Stimulated activated CD4-positive, alpha-beta T cell treated with anti-CD3 and anti-CD28 coated beads, Interleukin-2, amount 100 ng/mL, for 48 hours (primary cell): ENCODE measurements at regions not wholly inside any gene's neighbourhood (a gene's known extent, or its start where the extent isn't known, plus 50 kb on each side); places are given as distances from the start of the nearest gene placed in this dataset.
"Not testable (repeated sequence)": the region's sequence is repeated elsewhere in the genome, so short reads cannot be mapped to it uniquely, and the experiment has no call there.

Experiments
- DNase-seq, 2 donors: peaks; one replicate each; pipeline ENCODE4 v3.0.0-alpha.2; 2020

- no peak for DNase-seq
Observed at GRCh38 chr13:34176633-34177032, 358.7 kb downstream of the RFC3 start.

DNA sequence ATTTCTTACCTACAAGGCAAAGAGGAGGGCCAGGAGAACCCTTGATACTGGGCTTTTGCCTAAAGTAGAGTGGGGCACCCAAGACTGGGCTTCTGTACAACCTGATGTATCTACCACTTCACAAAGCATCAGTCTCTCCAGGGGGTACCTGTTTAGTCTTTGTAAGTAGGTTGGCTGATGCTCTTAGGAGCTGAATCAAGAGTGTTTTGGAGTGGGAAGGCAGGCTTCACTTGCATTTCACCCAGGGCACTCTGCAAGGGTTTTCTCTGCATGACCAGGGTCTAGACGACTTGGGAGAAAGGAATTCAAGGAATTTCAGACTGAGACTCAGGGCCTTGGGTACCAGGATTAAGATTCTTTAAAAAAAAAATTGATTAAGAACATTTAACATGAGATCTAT is 361.5 kb downstream of the RFC3 start:
- no peak for DNase-seq

DNA sequence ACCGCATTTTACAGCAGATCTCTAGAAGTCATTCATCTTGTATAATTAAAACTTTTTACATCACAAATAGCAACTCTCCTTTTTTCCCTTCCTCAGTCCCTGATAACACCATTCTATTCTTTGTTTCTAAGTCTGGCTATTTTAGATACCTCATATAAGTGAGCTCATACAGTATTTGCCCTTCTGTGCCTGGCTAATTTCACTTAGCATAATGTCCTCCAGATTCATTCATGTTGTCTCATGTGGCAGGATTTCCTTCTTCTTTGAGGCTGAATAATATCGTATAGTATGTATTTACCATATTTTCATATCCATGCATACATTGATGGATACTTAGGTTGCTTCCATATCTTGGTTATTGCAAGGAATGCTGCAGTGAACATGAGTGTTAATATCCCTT is 362.0 kb downstream of the RFC3 start:
- DNase-seq, result no peak

DNA sequence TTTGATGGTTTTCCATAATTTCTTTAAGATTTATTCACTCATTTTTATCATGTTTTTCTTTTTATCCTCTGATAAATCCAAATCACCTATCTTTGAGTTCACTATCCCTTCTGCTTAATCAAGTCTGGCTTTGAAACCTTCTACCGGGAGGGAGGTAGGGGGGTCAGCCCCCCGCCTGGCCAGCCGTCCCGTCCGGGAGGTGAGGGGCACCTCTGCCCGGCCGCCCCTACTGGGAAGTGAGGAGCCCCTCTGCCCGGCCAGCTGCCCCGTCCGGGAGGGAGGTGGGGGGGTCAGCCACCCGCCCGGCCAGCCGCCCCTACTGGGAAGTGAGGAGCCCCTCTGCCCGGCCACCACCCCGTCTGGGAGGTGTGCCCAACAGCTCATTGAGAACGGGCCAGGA is 363.3 kb downstream of the RFC3 start:
- DNase-seq, result not testable (repeated sequence)

GRCh38 chr13:34189946-34190345 is 372.0 kb downstream of the RFC3 start:
- no peak for DNase-seq

GRCh38 chr13:34201050-34201913 is 383.3 kb downstream of the RFC3 start:
- DNase-seq, result no peak

- DNase-seq, result no peak
Observed at GRCh38 chr13:34207334-34207733, 389.4 kb downstream of the RFC3 start.

DNA sequence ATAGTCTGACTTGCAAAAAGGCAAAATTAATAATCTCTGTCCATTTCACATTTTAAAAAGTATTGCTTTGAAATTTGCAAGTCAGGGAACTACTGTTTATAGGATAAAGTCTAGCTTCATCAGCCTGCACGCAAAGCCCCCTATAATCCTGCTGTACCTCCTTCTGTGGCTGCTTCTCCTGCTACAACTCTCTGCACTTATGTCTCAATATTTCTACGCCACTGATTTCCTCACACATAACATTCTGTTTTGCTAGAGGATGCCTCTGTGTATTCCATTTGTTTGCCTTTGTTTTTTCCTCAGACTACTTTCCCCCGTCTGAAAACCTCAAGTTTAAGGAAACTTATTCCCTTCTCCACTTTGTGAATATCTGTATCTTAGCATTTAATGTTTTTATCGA is 389.9 kb downstream of the RFC3 start:
- DNase-seq, result no peak

GRCh38 chr13:34208336-34208735 is 390.4 kb downstream of the RFC3 start:
- DNase-seq, result no peak

DNA sequence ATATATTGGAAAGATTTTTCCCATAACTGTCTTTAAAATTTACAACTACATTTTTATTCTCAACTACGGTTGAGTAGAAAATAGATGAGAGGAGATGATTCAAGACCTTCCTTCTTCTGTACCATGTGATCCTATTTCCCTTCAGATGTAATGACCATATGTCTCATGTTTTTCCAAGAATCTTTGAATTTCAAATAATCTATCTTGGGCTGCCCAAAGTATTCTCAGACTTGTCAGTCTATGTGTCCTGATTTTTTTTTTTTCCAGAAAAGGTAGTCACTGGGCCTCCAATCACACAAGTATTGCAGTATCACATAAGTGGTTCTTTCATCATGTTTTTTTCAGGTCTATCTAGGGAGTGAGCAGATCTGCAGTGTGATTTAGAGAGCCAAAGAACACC is 392.4 kb downstream of the RFC3 start:
- DNase-seq, result no peak

DNA sequence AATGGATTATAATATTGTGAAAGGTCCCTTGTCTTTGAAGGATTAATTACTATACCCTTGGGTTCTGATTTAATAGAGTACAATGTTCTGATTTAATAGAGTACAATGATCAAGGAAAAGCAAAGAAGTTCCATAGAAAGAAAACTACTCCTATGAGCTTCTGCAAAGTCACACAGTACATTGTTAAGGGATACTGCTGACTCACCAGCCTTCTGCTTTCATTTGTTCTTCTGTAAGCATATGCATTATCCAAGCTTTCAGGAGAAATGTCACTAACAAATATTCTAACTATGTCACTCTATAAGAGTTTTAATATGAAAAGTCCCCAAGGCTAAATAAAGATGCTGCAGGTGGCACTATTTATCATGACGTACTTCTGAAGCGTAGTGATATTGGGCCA is 396.7 kb downstream of the RFC3 start:
- DNase-seq, result no peak

- DNase-seq, result no peak
Observed at GRCh38 chr13:34216256-34216655, 398.3 kb downstream of the RFC3 start.

DNA sequence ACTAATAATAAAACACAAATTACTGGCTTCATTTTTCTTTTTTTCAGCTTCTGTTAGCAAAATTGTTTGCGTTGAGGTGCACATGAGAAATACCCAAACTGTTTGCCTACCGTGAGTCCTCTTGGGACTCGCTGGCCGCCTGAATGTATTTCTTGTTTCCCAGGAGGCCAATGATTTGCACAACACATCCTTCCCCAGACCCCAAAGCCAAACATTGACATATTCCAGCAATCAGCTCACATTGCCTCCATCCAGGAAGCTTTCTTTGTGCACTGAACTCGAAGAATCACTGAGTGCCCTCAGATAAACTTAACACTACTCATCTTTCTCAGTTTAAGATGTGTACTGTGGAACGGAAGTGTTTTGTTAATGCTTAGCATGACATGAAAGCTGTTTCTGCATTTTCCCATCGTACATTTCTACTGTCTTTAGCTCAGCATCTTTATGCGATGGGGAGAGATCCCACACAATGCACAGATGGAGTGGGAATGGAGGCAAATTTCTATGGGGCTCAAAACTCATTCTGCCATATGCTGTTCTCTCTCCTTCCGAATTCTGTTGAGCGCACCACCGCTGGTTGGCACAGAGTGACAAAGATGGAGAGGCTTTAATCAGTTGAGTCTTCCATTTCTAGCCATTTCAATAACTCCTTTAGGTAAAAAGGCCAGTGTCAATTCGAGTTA is 399.5 kb downstream of the RFC3 start:
- no peak for DNase-seq

- no peak for DNase-seq
Observed at GRCh38 chr13:34223984-34224383, 406.0 kb downstream of the RFC3 start.

DNA sequence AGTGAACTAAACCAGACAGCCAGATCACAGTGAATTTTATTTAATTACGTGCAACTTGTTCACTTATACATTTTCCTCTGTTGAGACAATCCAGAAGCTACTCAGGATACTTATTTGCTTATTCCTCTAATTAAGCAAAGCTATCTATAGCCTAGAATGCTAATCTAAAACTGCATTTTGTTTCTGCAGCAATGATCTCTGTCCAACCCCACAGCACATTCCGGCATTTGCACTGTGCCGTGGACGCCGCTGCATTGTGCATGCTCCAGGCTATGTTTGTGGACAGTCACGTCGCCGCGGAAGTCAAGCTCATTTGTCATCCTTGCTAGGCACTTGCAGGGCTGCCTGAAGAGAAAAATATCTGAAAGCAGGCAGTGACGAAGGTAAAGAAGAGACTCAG is 406.9 kb downstream of the RFC3 start:
- no peak for DNase-seq

GRCh38 chr13:34230271-34230670 is 412.3 kb downstream of the RFC3 start:
- no peak for DNase-seq

- no peak for DNase-seq
Observed at GRCh38 chr13:34241332-34241731, 423.4 kb downstream of the RFC3 start.

DNA sequence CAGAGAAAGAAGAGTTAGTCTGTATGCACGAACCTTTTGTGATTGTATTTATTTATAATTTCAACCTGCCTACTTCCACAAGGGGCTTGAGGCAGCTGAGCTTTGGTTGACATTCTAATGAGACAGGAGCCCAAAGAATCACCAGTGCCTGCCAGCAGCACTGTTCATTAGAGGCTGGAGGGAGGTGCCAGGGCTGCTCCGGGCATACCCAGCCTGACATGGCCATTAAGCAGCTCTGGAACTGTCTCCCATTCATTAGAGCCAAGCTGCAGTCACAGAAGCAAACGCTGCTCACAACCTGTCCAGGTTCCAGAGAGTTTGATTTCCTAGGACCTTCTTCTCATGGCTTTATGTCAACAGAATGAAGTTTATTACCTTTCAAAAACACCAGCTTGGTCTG is 425.5 kb downstream of the RFC3 start:
- no peak for DNase-seq

- DNase-seq, result no peak
Observed at GRCh38 chr13:34246511-34246910, 428.6 kb downstream of the RFC3 start.

GRCh38 chr13:34247596-34247995 is 429.6 kb downstream of the RFC3 start:
- no peak for DNase-seq

DNA sequence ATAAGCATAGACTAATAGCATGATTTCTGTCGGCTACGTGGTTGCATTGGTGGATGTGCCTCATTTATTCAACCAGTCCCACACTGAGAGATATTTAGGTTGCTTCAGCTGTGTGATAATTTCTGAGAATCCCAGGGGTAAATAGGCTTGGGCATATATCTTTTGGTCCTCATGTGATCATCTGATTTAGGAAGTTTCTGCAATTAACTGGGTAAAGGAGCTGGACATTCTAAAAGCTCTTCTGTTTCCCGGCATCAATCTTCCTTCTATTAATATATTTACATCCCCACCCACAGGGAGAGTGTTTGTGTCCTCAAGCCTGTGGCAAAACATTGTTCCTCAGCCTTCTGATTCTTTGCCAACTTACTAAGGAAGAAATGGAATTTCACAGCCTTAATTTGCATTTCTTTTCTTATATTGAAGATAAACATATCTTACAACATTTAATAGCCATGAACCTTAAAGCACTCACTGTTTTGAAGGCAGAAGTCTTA is 431.6 kb downstream of the RFC3 start:
- no peak for DNase-seq

- DNase-seq, result no peak
Observed at GRCh38 chr13:34250151-34250670, 432.3 kb downstream of the RFC3 start.

DNA sequence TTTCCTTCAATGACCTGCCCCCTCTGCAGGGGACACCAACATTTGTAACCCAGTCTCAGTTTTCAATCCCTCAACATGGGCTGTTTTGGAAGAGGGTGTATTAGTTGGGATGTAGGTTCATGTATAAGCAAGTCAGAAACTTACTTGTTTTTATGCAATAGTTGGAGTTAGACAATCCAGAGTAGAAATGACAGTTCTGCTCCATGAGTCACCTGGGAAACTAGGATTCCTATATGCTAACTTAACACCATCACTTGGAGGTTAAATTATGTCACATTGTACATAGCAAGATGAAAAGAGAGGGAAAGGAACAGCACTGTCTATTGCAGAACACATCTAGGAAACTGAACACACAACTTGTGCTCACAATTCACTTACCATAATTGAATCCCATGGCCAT is 436.4 kb downstream of the RFC3 start:
- DNase-seq, result no peak

DNA sequence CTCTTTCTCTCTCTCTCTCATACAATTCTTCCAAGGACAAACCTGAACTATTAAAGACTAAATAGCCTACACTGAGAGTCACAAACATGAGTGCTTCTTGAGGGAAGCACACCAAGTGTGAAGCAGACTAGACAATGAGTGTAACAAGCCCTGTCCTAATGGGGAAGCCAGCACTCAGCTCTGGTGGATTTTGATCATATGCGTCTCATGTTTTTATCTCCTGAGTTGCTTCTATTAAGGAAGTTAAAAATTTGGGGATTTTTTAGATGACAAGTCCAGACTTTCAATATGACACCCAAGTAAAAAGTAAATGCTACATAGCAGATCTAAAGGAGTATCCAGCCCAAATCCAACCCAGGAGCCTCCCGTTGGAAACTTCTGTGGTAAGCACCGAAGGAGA is 437.8 kb downstream of the RFC3 start:
- DNase-seq, result no peak
